H1 (cell line): ENCODE measurements at regions not wholly inside any gene's neighbourhood (a gene's known extent, or its start where the extent isn't known, plus 50 kb on each side); places are given as distances from the start of the nearest gene placed in this dataset.
"Not testable (repeated sequence)": the region's sequence is repeated elsewhere in the genome, so short reads cannot be mapped to it uniquely, and the experiment has no call there.

Experiments
- CTCF ChIA-PET: fragments of 300-600 bp; sonication (Branson Sonifier 250); formaldehyde crosslinking; loops from one replicate; lab custom pipeline; 2021; ENCODE audit not compliant: partially characterized antibody; lab: Charles Lee
- POLR2A ChIA-PET: fragments of 300-600 bp; sonication (Branson Sonifier 250); formaldehyde crosslinking; loops from one replicate; lab custom pipeline; 2021; ENCODE audit warnings: inconsistent platforms; ENCODE audit not compliant: partially characterized antibody; lab: Charles Lee
- DNase-seq, 2 experiments: peaks; one replicate each; pipeline versions ENCODE4 v3.0.0 to v3.0.0-alpha.2; 2010 to 2022; ENCODE audit warnings: low spot score in 2 of 2, low read depth in 1 of 2, mixed read lengths in 1 of 2
- FAIRE-seq: peaks from 2 replicates; lab custom pipeline; 2011; peaks lifted over from hg19 to GRCh38; lab: Jason Lieb, UNC
- H2AFZ ChIP-seq: 2 replicates; pipeline ENCODE4 v1.8.1; 2012; ENCODE audit warnings: low read length, inconsistent platforms
- H2AK5ac ChIP-seq: 2 replicates; pipeline ENCODE4 v1.6.1; 2013; ENCODE audit warnings: low read depth, low read length
- H2BK120ac ChIP-seq: replicated peaks from 2 replicates; pipeline ENCODE3; 2013; ENCODE audit warnings: low read depth, low read length, inconsistent platforms
- H2BK12ac ChIP-seq: 2 replicates; pipeline ENCODE4 v1.6.1; 2013; ENCODE audit warnings: low read depth, low read length
- H2BK15ac ChIP-seq: 2 replicates; pipeline ENCODE4 v1.6.1; 2013; ENCODE audit warnings: low read length
- H2BK20ac ChIP-seq: 2 replicates; pipeline ENCODE4 v1.6.1; 2013; ENCODE audit warnings: low read length
- H2BK5ac ChIP-seq: 2 replicates; pipeline ENCODE4 v1.6.1; 2013; ENCODE audit warnings: low read depth, low read length
- H3K14ac ChIP-seq: 2 replicates; pipeline ENCODE4 v1.6.1; 2013; ENCODE audit warnings: inconsistent platforms; ENCODE audit not compliant: insufficient read length
- H3K18ac ChIP-seq: 2 replicates; pipeline ENCODE4 v1.6.1; 2013; ENCODE audit warnings: low read length; ENCODE audit errors: extremely low read depth
- H3K23ac ChIP-seq: 2 replicates; pipeline ENCODE4 v1.6.1; 2013; ENCODE audit warnings: inconsistent platforms; ENCODE audit not compliant: insufficient read length
- H3K23me2 ChIP-seq: 2 replicates; pipeline ENCODE4 v1.6.1; 2013; ENCODE audit warnings: low read depth, low read length
- H3K27ac ChIP-seq: 2 replicates; pipeline ENCODE4 v1.6.1; 2011; ENCODE audit warnings: low read depth, low read length, inconsistent platforms
- H3K27me3 ChIP-seq, 4 experiments: replicated peaks in 1 of 4; 1 replicate in 1 of 4; 2 replicates in 3 of 4; pipeline versions ENCODE4 v1.6.1 to v1.8.1; 2011 to 2013; ENCODE audit warnings: low read length in 3 of 4, mild to moderate bottlenecking in 3 of 4, inconsistent platforms in 2 of 4, mixed read lengths in 2 of 4, moderate library complexity in 1 of 4; ENCODE audit not compliant: control insufficient read depth in 3 of 4, insufficient read depth in 3 of 4; ENCODE audit errors: extremely low read depth in 1 of 4
- H3K36me3 ChIP-seq, 4 experiments: 2 replicates each; pipeline versions ENCODE4 v1.6.1 to v1.8.1; 2011 to 2013; ENCODE audit warnings: mild to moderate bottlenecking in 4 of 4, low read length in 3 of 4, moderate library complexity in 2 of 4, control low read depth in 1 of 4, inconsistent platforms in 1 of 4; ENCODE audit not compliant: insufficient read depth in 4 of 4, control insufficient read depth in 2 of 4
- H3K4ac ChIP-seq: replicated peaks from 2 replicates; pipeline ENCODE3; 2013; ENCODE audit warnings: low read length, low read depth, mixed read lengths, inconsistent platforms; ENCODE audit not compliant: insufficient read length
- H3K4me1 ChIP-seq, 4 experiments: replicated peaks in 1 of 4; 1 replicate in 1 of 4; 2 replicates in 3 of 4; pipeline versions ENCODE4 v1.6.1 to v1.8.1; 2011 to 2013; ENCODE audit warnings: low read length in 3 of 4, inconsistent platforms in 2 of 4, mixed read lengths in 1 of 4; ENCODE audit not compliant: insufficient read depth in 4 of 4, control insufficient read depth in 3 of 4
- H3K4me2 ChIP-seq, 2 experiments: 2 replicates each; pipeline versions ENCODE4 v1.6.1 to v1.8.1; 2011 to 2013; ENCODE audit warnings: low read depth in 2 of 2, low read length in 2 of 2, control low read depth in 1 of 2, inconsistent platforms in 1 of 2, mild to moderate bottlenecking in 1 of 2; ENCODE audit not compliant: insufficient read depth in 1 of 2
- H3K4me3 ChIP-seq, 4 experiments: fragments of 200-600, 300-600 bp in 1 of 4; sonication (generic), shearing (Covaris generic), sonication (Bioruptor Twin) in 1 of 4; 2 replicates each; pipeline versions ENCODE4 v1.5.1 to v1.8.1; 2011 to 2016; ENCODE audit warnings: low read length in 4 of 4, low read depth in 3 of 4, control low read depth in 2 of 4, inconsistent platforms in 2 of 4, mild to moderate bottlenecking in 2 of 4, mixed read lengths in 1 of 4, moderate library complexity in 1 of 4; ENCODE audit not compliant: insufficient read depth in 2 of 4; ENCODE audit errors: extremely low read depth in 1 of 4
- H3K56ac ChIP-seq: replicated peaks from 2 replicates; pipeline ENCODE3; 2013; ENCODE audit warnings: low read depth, mild to moderate bottlenecking, mixed read lengths, low read length, inconsistent platforms; ENCODE audit not compliant: insufficient read length
- H3K79me1 ChIP-seq: 2 replicates; pipeline ENCODE4 v1.6.1; 2013; ENCODE audit warnings: low read depth, low read length, control low read depth
- H3K79me2 ChIP-seq, 2 experiments: 2 replicates each; pipeline versions ENCODE4 v1.6.1 to v1.8.1; 2012 to 2013; ENCODE audit warnings: low read length in 2 of 2, mild to moderate bottlenecking in 2 of 2, inconsistent platforms in 1 of 2; ENCODE audit not compliant: insufficient read depth in 2 of 2, control insufficient read depth in 1 of 2
- H3K9ac ChIP-seq, 4 experiments: replicated peaks in 1 of 4; 1 replicate in 1 of 4; 2 replicates in 3 of 4; pipeline versions ENCODE4 v1.6.1 to v1.8.1; 2011 to 2013; ENCODE audit warnings: low read depth in 3 of 4, low read length in 3 of 4, control low read depth in 2 of 4, mild to moderate bottlenecking in 2 of 4, moderate library complexity in 2 of 4, inconsistent platforms in 1 of 4; ENCODE audit errors: extremely low read depth in 1 of 4
- H3K9me3 ChIP-seq, 2 experiments: 2 replicates each; pipeline versions ENCODE4 v1.6.1 to v1.8.1; 2012 to 2013; ENCODE audit warnings: mild to moderate bottlenecking in 2 of 2, moderate library complexity in 2 of 2, control low read depth in 1 of 2, inconsistent platforms in 1 of 2, low read depth in 1 of 2, low read length in 1 of 2, mixed read lengths in 1 of 2; ENCODE audit not compliant: insufficient read depth in 2 of 2
- H4K20me1 ChIP-seq, 2 experiments: replicated peaks in 1 of 2; 2 replicates each; pipeline versions ENCODE3 to v1.8.1; 2011 to 2013; ENCODE audit warnings: inconsistent platforms in 2 of 2, low read length in 2 of 2, mild to moderate bottlenecking in 1 of 2; ENCODE audit not compliant: insufficient read depth in 2 of 2, control insufficient read depth in 1 of 2
- H4K5ac ChIP-seq: 2 replicates; pipeline ENCODE4 v1.6.1; 2013; ENCODE audit warnings: low read length, low read depth, mixed read lengths, inconsistent platforms; ENCODE audit not compliant: insufficient read length
- H4K8ac ChIP-seq: 2 replicates; pipeline ENCODE4 v1.8.0; 2013; ENCODE audit warnings: mild to moderate bottlenecking, moderate library complexity, low read length, inconsistent platforms; ENCODE audit not compliant: insufficient read depth; ENCODE audit errors: extremely low read depth
- H4K91ac ChIP-seq: replicated peaks from 2 replicates; pipeline ENCODE3; 2013; ENCODE audit warnings: low read length, mixed read lengths, inconsistent platforms; ENCODE audit not compliant: insufficient read length
- EP300 ChIP-seq, 2 experiments: IDR thresholded peaks; 1 replicate in 1 of 2; 2 replicates in 1 of 2; pipeline ENCODE4 v1.6.1; 2011 to 2012; ENCODE audit warnings: low read depth in 2 of 2, low read length in 2 of 2, mild to moderate bottlenecking in 2 of 2, borderline replicate concordance in 1 of 2, inconsistent platforms in 1 of 2, moderate library complexity in 1 of 2
- TEAD4 ChIP-seq: IDR thresholded peaks from 2 replicates; pipeline ENCODE4 v1.6.1; 2012; ENCODE audit warnings: low read depth, low read length, inconsistent platforms, mixed read lengths
- WGBS, 2 experiments: shearing (Covaris generic) in 1 of 2; methylation state at CpG; one replicate each; pipeline versions ENCODE4 v1.1.6 to v1.1.7; 2013 to 2015; ENCODE audit warnings: low lambda C conversion rate in 2 of 2, mixed read lengths in 2 of 2, inconsistent platforms in 1 of 2, low coverage in 1 of 2, missing lambda C conversion rate in 1 of 2; ENCODE audit not compliant: insufficient replicate concordance in 2 of 2, insufficient coverage in 1 of 2, insufficient read length in 1 of 2; ENCODE audit errors: extremely low coverage in 1 of 2, missing lambda C conversion rate in 1 of 2; 5-methylcytosine and 5-hydroxymethylcytosine counted together

DNA sequence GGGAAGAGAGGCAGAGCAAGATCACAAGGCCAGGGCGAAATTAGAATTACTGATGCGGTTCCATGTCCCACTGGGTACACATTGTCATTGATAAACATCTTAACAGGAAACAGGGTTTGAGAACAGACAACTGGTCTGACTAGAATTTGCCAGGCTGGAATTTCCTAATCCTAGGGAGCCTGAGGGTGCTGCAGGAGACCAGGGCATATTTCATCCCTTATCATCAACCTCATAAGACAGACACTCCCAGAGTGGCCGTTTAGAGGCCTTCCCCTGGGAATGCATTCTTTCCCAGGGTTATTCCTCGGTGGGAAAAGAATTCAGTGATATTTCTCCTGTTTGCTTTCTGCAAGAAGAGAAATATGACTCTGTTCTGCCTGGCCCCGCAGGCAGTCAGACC, 344.7 kb upstream of the RGS18 start:
- H3K79me1 ChIP-seq, H3K27ac ChIP-seq, H3K4me1 ChIP-seq, H4K91ac ChIP-seq, H4K8ac ChIP-seq, H2BK20ac ChIP-seq, H3K23ac ChIP-seq, H4K20me1 ChIP-seq, H3K9ac ChIP-seq, H3K4me2 ChIP-seq, H3K18ac ChIP-seq, DNase-seq, H2AK5ac ChIP-seq, H3K14ac ChIP-seq, H3K23me2 ChIP-seq, H2BK120ac ChIP-seq, H3K79me2 ChIP-seq, H3K27me3 ChIP-seq, H4K5ac ChIP-seq, CTCF ChIA-PET, POLR2A ChIA-PET, FAIRE-seq, H3K4me3 ChIP-seq, H2BK12ac ChIP-seq, H3K56ac ChIP-seq, H3K36me3 ChIP-seq, H2AFZ ChIP-seq, H2BK15ac ChIP-seq, H3K4ac ChIP-seq, H2BK5ac ChIP-seq: not testable (repeated sequence)
- 90% methylated on average over 5 of the region's 5 CpGs; no CpG with 5 or more reads in 1 of the 2 experiments for WGBS, 2 experiments
- peaks cover 3 to 13% of the 10 kb centered on the region in 2 experiments; a peak in 2 of 4 replicates for H3K9me3 ChIP-seq
- peak; percentile 12; the same call in 1 of the 2 replicates for TF ChIP-seq TEAD4
- TF ChIP-seq EP300 (IDR thresholded peaks at IDR 0.05; ENCODE audit: borderline replicate concordance in 1 of 2, low read depth in 2 of 2, low read length in 2 of 2), result peak; percentile 54 to 96; a peak in 2 of 3 replicates
